H1 (cell line): ENCODE measurements at regions not wholly inside any gene's neighbourhood (a gene's known extent, or its start where the extent isn't known, plus 50 kb on each side); places are given as distances from the start of the nearest gene placed in this dataset.

Experiments used
- CTCF ChIA-PET: fragments of 300-600 bp; sonication (Branson Sonifier 250); formaldehyde crosslinking; loops from one replicate; lab custom pipeline; 2021; ENCODE audit not compliant: partially characterized antibody; lab: Charles Lee
- POLR2A ChIA-PET: fragments of 300-600 bp; sonication (Branson Sonifier 250); formaldehyde crosslinking; loops from one replicate; lab custom pipeline; 2021; ENCODE audit warnings: inconsistent platforms; ENCODE audit not compliant: partially characterized antibody; lab: Charles Lee
- DNase-seq, 2 experiments: peaks; one replicate each; pipeline versions ENCODE4 v3.0.0 to v3.0.0-alpha.2; 2010 to 2022; ENCODE audit warnings: low spot score in 2 of 2, low read depth in 1 of 2, mixed read lengths in 1 of 2
- FAIRE-seq: peaks from 2 replicates; lab custom pipeline; 2011; peaks lifted over from hg19 to GRCh38; lab: Jason Lieb, UNC
- H2AFZ ChIP-seq: 2 replicates; pipeline ENCODE4 v1.8.1; 2012; ENCODE audit warnings: low read length, inconsistent platforms
- H2AK5ac ChIP-seq: 2 replicates; pipeline ENCODE4 v1.6.1; 2013; ENCODE audit warnings: low read depth, low read length
- H2BK120ac ChIP-seq: replicated peaks from 2 replicates; pipeline ENCODE3; 2013; ENCODE audit warnings: low read depth, low read length, inconsistent platforms
- H2BK12ac ChIP-seq: 2 replicates; pipeline ENCODE4 v1.6.1; 2013; ENCODE audit warnings: low read depth, low read length
- H2BK15ac ChIP-seq: 2 replicates; pipeline ENCODE4 v1.6.1; 2013; ENCODE audit warnings: low read length
- H2BK20ac ChIP-seq: 2 replicates; pipeline ENCODE4 v1.6.1; 2013; ENCODE audit warnings: low read length
- H2BK5ac ChIP-seq: 2 replicates; pipeline ENCODE4 v1.6.1; 2013; ENCODE audit warnings: low read depth, low read length
- H3K14ac ChIP-seq: 2 replicates; pipeline ENCODE4 v1.6.1; 2013; ENCODE audit warnings: inconsistent platforms; ENCODE audit not compliant: insufficient read length
- H3K18ac ChIP-seq: 2 replicates; pipeline ENCODE4 v1.6.1; 2013; ENCODE audit warnings: low read length; ENCODE audit errors: extremely low read depth
- H3K23ac ChIP-seq: 2 replicates; pipeline ENCODE4 v1.6.1; 2013; ENCODE audit warnings: inconsistent platforms; ENCODE audit not compliant: insufficient read length
- H3K23me2 ChIP-seq: 2 replicates; pipeline ENCODE4 v1.6.1; 2013; ENCODE audit warnings: low read depth, low read length
- H3K27ac ChIP-seq: 2 replicates; pipeline ENCODE4 v1.6.1; 2011; ENCODE audit warnings: low read depth, low read length, inconsistent platforms
- H3K27me3 ChIP-seq, 4 experiments: replicated peaks in 1 of 4; 1 replicate in 1 of 4; 2 replicates in 3 of 4; pipeline versions ENCODE4 v1.6.1 to v1.8.1; 2011 to 2013; ENCODE audit warnings: low read length in 3 of 4, mild to moderate bottlenecking in 3 of 4, inconsistent platforms in 2 of 4, mixed read lengths in 2 of 4, moderate library complexity in 1 of 4; ENCODE audit not compliant: control insufficient read depth in 3 of 4, insufficient read depth in 3 of 4; ENCODE audit errors: extremely low read depth in 1 of 4
- H3K36me3 ChIP-seq, 4 experiments: 2 replicates each; pipeline versions ENCODE4 v1.6.1 to v1.8.1; 2011 to 2013; ENCODE audit warnings: mild to moderate bottlenecking in 4 of 4, low read length in 3 of 4, moderate library complexity in 2 of 4, control low read depth in 1 of 4, inconsistent platforms in 1 of 4; ENCODE audit not compliant: insufficient read depth in 4 of 4, control insufficient read depth in 2 of 4
- H3K4ac ChIP-seq: replicated peaks from 2 replicates; pipeline ENCODE3; 2013; ENCODE audit warnings: low read length, low read depth, mixed read lengths, inconsistent platforms; ENCODE audit not compliant: insufficient read length
- H3K4me1 ChIP-seq, 4 experiments: replicated peaks in 1 of 4; 1 replicate in 1 of 4; 2 replicates in 3 of 4; pipeline versions ENCODE4 v1.6.1 to v1.8.1; 2011 to 2013; ENCODE audit warnings: low read length in 3 of 4, inconsistent platforms in 2 of 4, mixed read lengths in 1 of 4; ENCODE audit not compliant: insufficient read depth in 4 of 4, control insufficient read depth in 3 of 4
- H3K4me2 ChIP-seq, 2 experiments: 2 replicates each; pipeline versions ENCODE4 v1.6.1 to v1.8.1; 2011 to 2013; ENCODE audit warnings: low read depth in 2 of 2, low read length in 2 of 2, control low read depth in 1 of 2, inconsistent platforms in 1 of 2, mild to moderate bottlenecking in 1 of 2; ENCODE audit not compliant: insufficient read depth in 1 of 2
- H3K4me3 ChIP-seq, 4 experiments: fragments of 200-600, 300-600 bp in 1 of 4; sonication (generic), shearing (Covaris generic), sonication (Bioruptor Twin) in 1 of 4; 2 replicates each; pipeline versions ENCODE4 v1.5.1 to v1.8.1; 2011 to 2016; ENCODE audit warnings: low read length in 4 of 4, low read depth in 3 of 4, control low read depth in 2 of 4, inconsistent platforms in 2 of 4, mild to moderate bottlenecking in 2 of 4, mixed read lengths in 1 of 4, moderate library complexity in 1 of 4; ENCODE audit not compliant: insufficient read depth in 2 of 4; ENCODE audit errors: extremely low read depth in 1 of 4
- H3K56ac ChIP-seq: replicated peaks from 2 replicates; pipeline ENCODE3; 2013; ENCODE audit warnings: low read depth, mild to moderate bottlenecking, mixed read lengths, low read length, inconsistent platforms; ENCODE audit not compliant: insufficient read length
- H3K79me1 ChIP-seq: 2 replicates; pipeline ENCODE4 v1.6.1; 2013; ENCODE audit warnings: low read depth, low read length, control low read depth
- H3K79me2 ChIP-seq, 2 experiments: 2 replicates each; pipeline versions ENCODE4 v1.6.1 to v1.8.1; 2012 to 2013; ENCODE audit warnings: low read length in 2 of 2, mild to moderate bottlenecking in 2 of 2, inconsistent platforms in 1 of 2; ENCODE audit not compliant: insufficient read depth in 2 of 2, control insufficient read depth in 1 of 2
- H3K9ac ChIP-seq, 4 experiments: replicated peaks in 1 of 4; 1 replicate in 1 of 4; 2 replicates in 3 of 4; pipeline versions ENCODE4 v1.6.1 to v1.8.1; 2011 to 2013; ENCODE audit warnings: low read depth in 3 of 4, low read length in 3 of 4, control low read depth in 2 of 4, mild to moderate bottlenecking in 2 of 4, moderate library complexity in 2 of 4, inconsistent platforms in 1 of 4; ENCODE audit errors: extremely low read depth in 1 of 4
- H3K9me3 ChIP-seq, 2 experiments: 2 replicates each; pipeline versions ENCODE4 v1.6.1 to v1.8.1; 2012 to 2013; ENCODE audit warnings: mild to moderate bottlenecking in 2 of 2, moderate library complexity in 2 of 2, control low read depth in 1 of 2, inconsistent platforms in 1 of 2, low read depth in 1 of 2, low read length in 1 of 2, mixed read lengths in 1 of 2; ENCODE audit not compliant: insufficient read depth in 2 of 2
- H4K20me1 ChIP-seq, 2 experiments: replicated peaks in 1 of 2; 2 replicates each; pipeline versions ENCODE3 to v1.8.1; 2011 to 2013; ENCODE audit warnings: inconsistent platforms in 2 of 2, low read length in 2 of 2, mild to moderate bottlenecking in 1 of 2; ENCODE audit not compliant: insufficient read depth in 2 of 2, control insufficient read depth in 1 of 2
- H4K5ac ChIP-seq: 2 replicates; pipeline ENCODE4 v1.6.1; 2013; ENCODE audit warnings: low read length, low read depth, mixed read lengths, inconsistent platforms; ENCODE audit not compliant: insufficient read length
- H4K8ac ChIP-seq: 2 replicates; pipeline ENCODE4 v1.8.0; 2013; ENCODE audit warnings: mild to moderate bottlenecking, moderate library complexity, low read length, inconsistent platforms; ENCODE audit not compliant: insufficient read depth; ENCODE audit errors: extremely low read depth
- H4K91ac ChIP-seq: replicated peaks from 2 replicates; pipeline ENCODE3; 2013; ENCODE audit warnings: low read length, mixed read lengths, inconsistent platforms; ENCODE audit not compliant: insufficient read length
- CBX5 ChIP-seq: fragments of 300-800, 300-1000 bp; sonication (generic); IDR thresholded peaks from 2 replicates; pipeline ENCODE4 v1.7.1; 2016; ENCODE audit warnings: antibody characterized with exemption, low read length, low read depth
- CHD2 ChIP-seq: IDR thresholded peaks from 2 replicates; pipeline ENCODE4 v1.6.1; 2012; ENCODE audit warnings: low read length, improper control_type of control experiment
- HDAC6 ChIP-seq: IDR thresholded peaks from one replicate; pipeline ENCODE4 v1.7.1; 2012; ENCODE audit warnings: low read depth, mild to moderate bottlenecking, inconsistent platforms, low read length, moderate library complexity
- JUND ChIP-seq: IDR thresholded peaks from 2 replicates; pipeline ENCODE4 v1.6.1; 2011; ENCODE audit warnings: mild to moderate bottlenecking, improper control_type of control experiment, low read length
- MAFK ChIP-seq: IDR thresholded peaks from 2 replicates; pipeline ENCODE4 v1.6.1; 2012; ENCODE audit warnings: low read depth, mild to moderate bottlenecking, improper control_type of control experiment, low read length
- POLR2A ChIP-seq, 2 experiments: IDR thresholded peaks; 1 replicate in 1 of 2; 2 replicates in 1 of 2; pipeline ENCODE4 v1.6.1; 2011; ENCODE audit warnings: low read depth in 2 of 2, low read length in 2 of 2, mild to moderate bottlenecking in 2 of 2; ENCODE audit errors: control extremely low read depth in 1 of 2
- RAD21 ChIP-seq, 2 experiments: IDR thresholded peaks in 1 of 2; conservative IDR thresholded peaks in 1 of 2; 2 replicates each; pipeline ENCODE4 v1.6.1; 2011; ENCODE audit warnings: low read depth in 2 of 2, low read length in 2 of 2, improper control_type of control experiment in 1 of 2, inconsistent platforms in 1 of 2, mild to moderate bottlenecking in 1 of 2, moderate library complexity in 1 of 2
- RFX5 ChIP-seq: IDR thresholded peaks from 2 replicates; pipeline ENCODE4 v1.6.1; 2011; ENCODE audit warnings: low read depth, low read length, improper control_type of control experiment, borderline replicate concordance
- SIRT6 ChIP-seq: IDR thresholded peaks from one replicate; pipeline ENCODE4 v1.7.1; 2012; ENCODE audit warnings: low read length, inconsistent platforms
- SP4 ChIP-seq: IDR thresholded peaks from 2 replicates; pipeline ENCODE4 v1.6.1; 2012; ENCODE audit warnings: low read length, inconsistent platforms
- YY1 ChIP-seq: IDR thresholded peaks from 2 replicates; pipeline ENCODE4 v1.6.1; 2011; ENCODE audit warnings: low read depth, mild to moderate bottlenecking, low read length
- WGBS, 2 experiments: shearing (Covaris generic) in 1 of 2; methylation state at CpG; one replicate each; pipeline versions ENCODE4 v1.1.6 to v1.1.7; 2013 to 2015; ENCODE audit warnings: low lambda C conversion rate in 2 of 2, mixed read lengths in 2 of 2, inconsistent platforms in 1 of 2, low coverage in 1 of 2, missing lambda C conversion rate in 1 of 2; ENCODE audit not compliant: insufficient replicate concordance in 2 of 2, insufficient coverage in 1 of 2, insufficient read length in 1 of 2; ENCODE audit errors: extremely low coverage in 1 of 2, missing lambda C conversion rate in 1 of 2; 5-methylcytosine and 5-hydroxymethylcytosine counted together
- TF ChIP-seq, protein P1 (sequence below): IDR thresholded peaks from 2 replicates; pipeline ENCODE4 v1.6.1; 2012; ENCODE audit warnings: low read length, inconsistent platforms
- TF ChIP-seq, protein P2 (sequence below): IDR thresholded peaks from 2 replicates; pipeline ENCODE4 v1.6.1; 2012; ENCODE audit warnings: inconsistent platforms
- TF ChIP-seq, protein P3 (sequence below): IDR thresholded peaks from 2 replicates; pipeline ENCODE4 v1.6.1; 2012; ENCODE audit warnings: inconsistent platforms

DNA sequence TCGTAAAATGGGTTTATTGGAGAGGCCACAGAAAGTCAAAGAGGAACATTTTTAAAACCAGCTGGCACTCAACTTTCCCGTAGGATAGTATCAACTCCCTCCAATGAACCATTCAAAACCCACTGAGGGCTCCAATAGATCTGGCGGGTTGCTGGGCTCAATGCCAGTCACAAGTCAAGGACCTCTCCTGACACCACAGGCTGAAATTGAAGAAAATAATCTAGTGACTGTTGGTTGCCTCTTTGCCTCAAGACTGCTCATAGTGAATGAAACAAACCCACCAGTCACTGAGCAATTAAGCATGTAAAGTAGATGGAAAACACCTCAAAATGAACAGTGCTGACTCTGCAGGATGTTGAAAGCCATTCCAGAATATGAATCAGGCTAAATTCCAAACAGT lies 500.6 kb upstream of the AGTR1 start:
- 92% methylated on average over 3 of the region's 3 CpGs; no CpG with 5 or more reads in 1 of the 2 experiments for WGBS, 2 experiments
- Histone ChIP-seq H2BK15ac (no peak overlapping the region), H2BK12ac (no peak overlapping the region), H2BK5ac (no peak overlapping the region), H3K27me3 (no peaks in the 10 kb centered on the region), H3K4me1 (no peaks in the 10 kb centered on the region), H4K5ac (no peak overlapping the region), H2AK5ac (no peak overlapping the region), H3K56ac (no peak overlapping the region), H4K20me1 (no peaks in the 10 kb centered on the region), H3K23me2 (no peaks in the 10 kb centered on the region; the same call in 1 of the 2 replicates), H2AFZ (no peak overlapping the region), H3K79me1 (no peaks in the 10 kb centered on the region), H3K14ac (no peak overlapping the region), H3K4me3 (no peak overlapping the region), H4K91ac (no peak overlapping the region), H3K4ac (no peak overlapping the region), H3K9ac (no peak overlapping the region), H3K23ac (no peak overlapping the region), H4K8ac (no peak overlapping the region), H2BK20ac (no peak overlapping the region), H3K9me3 (no peaks in the 10 kb centered on the region), H3K79me2 (no peaks in the 10 kb centered on the region), H3K18ac (no peak overlapping the region), H3K4me2 (no peak overlapping the region), H3K27ac (no peak overlapping the region), H2BK120ac (no peak overlapping the region), H3K36me3 (no peaks in the 10 kb centered on the region)
- CTCF ChIA-PET: no interaction called here
- FAIRE-seq (no peak), DNase-seq (no peak)
- POLR2A ChIA-PET: no interaction called here
- TF ChIP-seq POLR2A (IDR thresholded peaks at IDR 0.05; ENCODE audit: control extremely low read depth in 1 of 2, low read depth in 2 of 2, low read length in 2 of 2) (no peak), SP4 (no peak), CHD2 (no peak), JUND (no peak), CBX5 (no peak), RFX5 (no peak), MAFK (no peak), HDAC6 (no peak), RAD21 (IDR thresholded peaks at IDR 0.05 in 1 of 2, conservative IDR thresholded peaks at IDR 0.05 in 1 of 2; ENCODE audit: low read depth in 2 of 2, low read length in 2 of 2) (no peak), YY1 (no peak), SIRT6 (no peak)
- TF ChIP-seq, protein P1, sequence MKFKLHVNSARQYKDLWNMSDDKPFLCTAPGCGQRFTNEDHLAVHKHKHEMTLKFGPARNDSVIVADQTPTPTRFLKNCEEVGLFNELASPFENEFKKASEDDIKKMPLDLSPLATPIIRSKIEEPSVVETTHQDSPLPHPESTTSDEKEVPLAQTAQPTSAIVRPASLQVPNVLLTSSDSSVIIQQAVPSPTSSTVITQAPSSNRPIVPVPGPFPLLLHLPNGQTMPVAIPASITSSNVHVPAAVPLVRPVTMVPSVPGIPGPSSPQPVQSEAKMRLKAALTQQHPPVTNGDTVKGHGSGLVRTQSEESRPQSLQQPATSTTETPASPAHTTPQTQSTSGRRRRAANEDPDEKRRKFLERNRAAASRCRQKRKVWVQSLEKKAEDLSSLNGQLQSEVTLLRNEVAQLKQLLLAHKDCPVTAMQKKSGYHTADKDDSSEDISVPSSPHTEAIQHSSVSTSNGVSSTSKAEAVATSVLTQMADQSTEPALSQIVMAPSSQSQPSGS: no peak
- TF ChIP-seq, protein P2, sequence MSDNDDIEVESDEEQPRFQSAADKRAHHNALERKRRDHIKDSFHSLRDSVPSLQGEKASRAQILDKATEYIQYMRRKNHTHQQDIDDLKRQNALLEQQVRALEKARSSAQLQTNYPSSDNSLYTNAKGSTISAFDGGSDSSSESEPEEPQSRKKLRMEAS: no peak
- TF ChIP-seq, protein P3, sequence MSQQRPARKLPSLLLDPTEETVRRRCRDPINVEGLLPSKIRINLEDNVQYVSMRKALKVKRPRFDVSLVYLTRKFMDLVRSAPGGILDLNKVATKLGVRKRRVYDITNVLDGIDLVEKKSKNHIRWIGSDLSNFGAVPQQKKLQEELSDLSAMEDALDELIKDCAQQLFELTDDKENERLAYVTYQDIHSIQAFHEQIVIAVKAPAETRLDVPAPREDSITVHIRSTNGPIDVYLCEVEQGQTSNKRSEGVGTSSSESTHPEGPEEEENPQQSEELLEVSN: no peak
